ENCODE measurements at regions not wholly inside any gene's neighbourhood (a gene's known extent, or its start where the extent isn't known, plus 50 kb on each side); places are given as distances from the start of the nearest gene placed in this dataset.

DNA sequence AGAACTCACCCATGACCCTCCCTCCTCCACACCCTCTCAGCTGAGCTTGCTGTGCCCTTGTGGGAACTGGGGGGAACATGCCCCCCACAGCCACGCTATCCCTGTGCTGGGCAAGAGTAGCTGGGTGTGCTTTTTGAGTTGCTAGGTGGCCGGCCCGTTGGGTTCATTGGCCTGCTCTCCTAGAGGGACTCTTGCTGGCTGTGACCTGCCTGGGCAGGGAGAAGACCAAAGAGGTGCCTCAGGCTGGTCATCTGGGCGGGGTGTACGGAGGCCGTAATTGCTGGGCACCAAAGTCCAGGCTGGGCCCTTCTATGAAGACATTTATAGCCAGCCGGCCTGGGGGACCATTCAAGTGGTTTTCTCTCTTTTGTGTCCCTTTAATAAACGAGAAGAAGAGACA, 138.3 kb upstream of the ZBTB40 start:
- no peak overlapping the region for H2AFZ ChIP-seq (ENCODE audit: low read depth, low read length)
- no peak overlapping the region for H3K4ac ChIP-seq (ENCODE audit: low read depth in 1 of 2, low read length in 2 of 2)
- H2BK12ac ChIP-seq (ENCODE audit: low read length in 2 of 2) = no peak overlapping the region
- DNase-seq = no peak
- no peaks in the 10 kb centered on the region for H3K36me3 ChIP-seq (ENCODE audit: control insufficient read depth in 1 of 2, insufficient read depth in 2 of 2, low read depth in 1 of 2, low read length in 2 of 2)
- no peak overlapping the region for H3K14ac ChIP-seq (ENCODE audit: low read length in 2 of 2)
- no peak overlapping the region for H3K4me2 ChIP-seq (ENCODE audit: low read length, poor library complexity, severe bottlenecking)
- H3K23ac ChIP-seq (ENCODE audit: low read length in 2 of 2) = no peak overlapping the region
- H3K18ac ChIP-seq (ENCODE audit: low read depth in 1 of 2, low read length in 2 of 2) = no peak overlapping the region
- H3K9ac ChIP-seq (ENCODE audit: low read length) = no peak overlapping the region
- H2BK120ac ChIP-seq (ENCODE audit: low read depth, low read length) = no peak overlapping the region
- no peak overlapping the region for H2AK5ac ChIP-seq (ENCODE audit: low read length, severe bottlenecking)
- H3K4me3 ChIP-seq (ENCODE audit: insufficient read depth in 1 of 2, low read depth in 1 of 2, low read length in 2 of 2) = no peak overlapping the region
- no peaks in the 10 kb centered on the region for H3K4me1 ChIP-seq (ENCODE audit: control insufficient read depth, insufficient read depth, low read depth, low read length)
- no peak overlapping the region for H4K8ac ChIP-seq (ENCODE audit: low read length)
- H3K27ac ChIP-seq (ENCODE audit: low read length, poor library complexity, severe bottlenecking) = no peak overlapping the region
- H2BK5ac ChIP-seq (ENCODE audit: low read depth, low read length, poor library complexity, severe bottlenecking) = no peak overlapping the region
- peaks cover 29 to 49% of the 10 kb centered on the region in 2 experiments for H3K27me3 ChIP-seq (ENCODE audit: control insufficient read depth in 1 of 2, insufficient read depth in 1 of 2, low read length in 2 of 2)
- no peak overlapping the region for H2BK15ac ChIP-seq (ENCODE audit: low read depth, poor library complexity, severe bottlenecking)
- peak overlapping the region; percentile 18 for H4K91ac ChIP-seq (ENCODE audit: low read length)
- no peaks in the 10 kb centered on the region for H3K79me1 ChIP-seq (replicated peaks; ENCODE audit: low read length, poor library complexity, severe bottlenecking)
- H3K9me3 ChIP-seq (ENCODE audit: control insufficient read depth, low read length) = no peaks in the 10 kb centered on the region
- WGBS = 85% methylated on average over 8 of the region's 8 CpGs

DNA sequence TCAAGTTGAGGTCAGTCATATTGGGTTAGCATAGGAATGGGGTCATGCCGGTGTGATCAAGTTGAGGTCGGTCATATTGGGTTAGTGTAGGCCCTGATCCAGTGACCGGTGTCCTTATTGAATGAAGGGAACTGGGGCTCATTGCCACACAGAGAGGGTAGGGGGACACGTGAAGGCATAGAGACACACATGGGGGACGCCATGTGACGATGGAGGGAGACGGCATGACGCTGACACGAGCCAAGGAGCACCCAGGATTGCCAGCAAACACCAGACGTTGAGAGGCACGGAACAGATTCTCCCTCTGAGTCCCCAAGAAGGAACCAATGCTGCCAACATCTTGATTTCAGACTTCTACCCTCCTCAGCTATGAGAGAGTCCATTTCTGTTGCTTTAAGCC, 136.9 kb upstream of the ZBTB40 start:
- Histone ChIP-seq H2AFZ (ENCODE audit: low read depth, low read length) (no peak overlapping the region), H4K8ac (ENCODE audit: low read length) (no peak overlapping the region)
- WGBS = 84% methylated on average over 11 of the region's 11 CpGs

DNA sequence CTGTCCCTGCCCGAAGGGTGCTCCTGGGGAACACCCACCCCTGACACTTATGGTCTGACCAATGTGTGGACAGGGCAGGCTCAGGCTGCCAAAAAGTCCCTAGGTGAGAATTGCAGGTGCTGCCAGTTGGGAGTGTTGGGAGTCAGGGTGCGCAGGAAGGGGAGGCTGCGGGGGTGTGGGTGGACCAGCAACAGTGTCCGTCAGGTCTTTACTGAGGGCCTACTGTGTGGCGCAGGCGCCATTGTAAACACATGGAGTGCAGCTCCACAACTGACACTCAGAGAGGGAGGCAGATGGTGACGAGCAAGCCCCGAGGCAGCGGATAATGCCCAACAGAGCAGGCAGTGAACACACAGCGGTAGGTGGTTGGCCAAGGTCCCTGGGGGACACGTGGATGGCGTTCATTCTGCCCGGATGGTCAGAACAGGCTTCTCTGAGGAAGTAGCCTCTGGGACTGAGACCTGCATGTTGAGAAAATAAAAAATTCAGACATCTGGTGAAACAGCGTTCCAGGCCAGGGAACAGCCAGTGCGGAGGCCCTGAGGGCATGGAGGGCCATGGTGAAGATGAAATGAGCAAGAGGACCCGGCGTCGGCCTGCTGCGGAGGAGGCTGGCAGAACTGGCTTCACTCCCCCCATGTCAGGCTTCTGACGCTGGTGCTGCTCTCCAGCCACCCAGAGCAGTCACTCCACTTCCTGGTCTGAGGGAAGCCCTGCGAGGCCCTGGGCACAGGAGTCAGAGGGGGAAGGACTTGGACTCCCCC, 136.2 kb upstream of the ZBTB40 start:
- Histone ChIP-seq H3K4me1 (ENCODE audit: control insufficient read depth, insufficient read depth, low read depth, low read length) (peaks cover 2% of the 10 kb centered on the region), H4K91ac (ENCODE audit: low read length) (no peak overlapping the region), H3K79me1 (replicated peaks; ENCODE audit: low read length, poor library complexity, severe bottlenecking) (no peaks in the 10 kb centered on the region), H2AK5ac (ENCODE audit: low read length, severe bottlenecking) (no peak overlapping the region), H4K8ac (ENCODE audit: low read length) (no peak overlapping the region), H3K14ac (ENCODE audit: low read length in 2 of 2) (no peak overlapping the region), H3K4me2 (ENCODE audit: low read length, poor library complexity, severe bottlenecking) (no peak overlapping the region), H3K27me3 (ENCODE audit: control insufficient read depth in 1 of 2, insufficient read depth in 1 of 2, low read length in 2 of 2) (peaks cover 34 to 53% of the 10 kb centered on the region in 2 experiments), H3K9me3 (ENCODE audit: control insufficient read depth, low read length) (no peaks in the 10 kb centered on the region), H2AFZ (ENCODE audit: low read depth, low read length) (no peak overlapping the region), H3K4ac (ENCODE audit: low read depth in 1 of 2, low read length in 2 of 2) (no peak overlapping the region), H3K18ac (ENCODE audit: low read depth in 1 of 2, low read length in 2 of 2) (no peak overlapping the region), H2BK5ac (ENCODE audit: low read depth, low read length, poor library complexity, severe bottlenecking) (no peak overlapping the region), H2BK12ac (ENCODE audit: low read length in 2 of 2) (no peak overlapping the region), H3K9ac (ENCODE audit: low read length) (no peak overlapping the region), H3K4me3 (ENCODE audit: insufficient read depth in 1 of 2, low read depth in 1 of 2, low read length in 2 of 2) (no peak overlapping the region), H3K27ac (ENCODE audit: low read length, poor library complexity, severe bottlenecking) (no peak overlapping the region), H2BK15ac (ENCODE audit: low read depth, poor library complexity, severe bottlenecking) (no peak overlapping the region), H2BK120ac (ENCODE audit: low read depth, low read length) (no peak overlapping the region), H3K23ac (ENCODE audit: low read length in 2 of 2) (no peak overlapping the region), H3K36me3 (ENCODE audit: control insufficient read depth in 1 of 2, insufficient read depth in 2 of 2, low read depth in 1 of 2, low read length in 2 of 2) (no peaks in the 10 kb centered on the region)
- WGBS = 87% methylated on average over 21 of the region's 21 CpGs
- DNase-seq = no peak

More for the DNA sequence above, 136.9 kb upstream of the ZBTB40 start:
- Histone ChIP-seq H2BK120ac (ENCODE audit: low read depth, low read length) (no peak overlapping the region), H2BK5ac (ENCODE audit: low read depth, low read length, poor library complexity, severe bottlenecking) (no peak overlapping the region), H3K27me3 (ENCODE audit: control insufficient read depth in 1 of 2, insufficient read depth in 1 of 2, low read length in 2 of 2) (peaks cover 34 to 54% of the 10 kb centered on the region in 2 experiments), H3K9me3 (ENCODE audit: control insufficient read depth, low read length) (no peaks in the 10 kb centered on the region), H3K23ac (ENCODE audit: low read length in 2 of 2) (no peak overlapping the region), H2AK5ac (ENCODE audit: low read length, severe bottlenecking) (no peak overlapping the region), H3K14ac (ENCODE audit: low read length in 2 of 2) (no peak overlapping the region), H2BK15ac (ENCODE audit: low read depth, poor library complexity, severe bottlenecking) (no peak overlapping the region), H3K36me3 (ENCODE audit: control insufficient read depth in 1 of 2, insufficient read depth in 2 of 2, low read depth in 1 of 2, low read length in 2 of 2) (no peaks in the 10 kb centered on the region), H3K4me1 (ENCODE audit: control insufficient read depth, insufficient read depth, low read depth, low read length) (peaks cover 2% of the 10 kb centered on the region), H3K4me3 (ENCODE audit: insufficient read depth in 1 of 2, low read depth in 1 of 2, low read length in 2 of 2) (no peak overlapping the region), H3K4me2 (ENCODE audit: low read length, poor library complexity, severe bottlenecking) (no peak overlapping the region), H3K18ac (ENCODE audit: low read depth in 1 of 2, low read length in 2 of 2) (no peak overlapping the region), H3K79me1 (replicated peaks; ENCODE audit: low read length, poor library complexity, severe bottlenecking) (no peaks in the 10 kb centered on the region), H3K4ac (ENCODE audit: low read depth in 1 of 2, low read length in 2 of 2) (no peak overlapping the region), H3K9ac (ENCODE audit: low read length) (no peak overlapping the region), H2BK12ac (ENCODE audit: low read length in 2 of 2) (no peak overlapping the region), H4K91ac (ENCODE audit: low read length) (no peak overlapping the region), H3K27ac (ENCODE audit: low read length, poor library complexity, severe bottlenecking) (no peak overlapping the region)
- no peak for DNase-seq

DNA sequence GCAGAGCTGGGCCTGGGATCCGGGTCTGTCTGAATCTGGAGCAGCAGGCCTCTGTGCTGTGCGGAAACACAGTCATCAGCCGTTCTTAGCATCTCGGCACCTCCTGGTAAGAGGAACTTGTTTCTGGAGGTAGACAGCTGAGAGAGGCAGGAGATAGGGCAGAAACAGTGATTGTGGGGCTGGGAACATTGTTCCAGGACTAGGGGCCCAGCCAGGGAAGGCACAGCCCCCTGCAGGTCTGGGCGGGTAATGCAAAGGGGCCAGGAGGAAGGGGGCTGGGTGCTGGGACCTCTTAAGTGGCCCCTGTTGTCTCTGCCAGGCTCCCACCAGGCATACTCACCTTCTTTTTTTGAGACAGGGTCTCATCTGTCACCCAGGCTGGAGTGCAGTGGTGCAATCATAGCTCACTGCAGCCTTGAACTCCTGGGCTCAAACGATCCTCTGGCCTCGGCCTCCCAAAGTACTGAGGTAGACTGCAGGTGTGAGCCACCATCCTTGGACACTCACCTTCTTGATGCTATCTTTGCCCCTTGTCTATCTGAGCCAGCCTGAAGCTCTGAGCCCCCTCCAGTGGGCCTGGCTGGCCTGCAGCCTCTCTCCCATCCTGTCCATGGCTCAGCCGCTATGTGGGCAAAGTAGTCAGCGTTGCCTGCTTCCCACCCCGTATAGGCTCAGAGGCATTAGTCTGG, 134.3 kb upstream of the ZBTB40 start:
- H3K14ac ChIP-seq (ENCODE audit: low read length in 2 of 2) = no peak overlapping the region
- peaks cover 49 to 66% of the 10 kb centered on the region in 2 experiments for H3K27me3 ChIP-seq (ENCODE audit: control insufficient read depth in 1 of 2, insufficient read depth in 1 of 2, low read length in 2 of 2)
- no peak overlapping the region for H3K4me3 ChIP-seq (ENCODE audit: insufficient read depth in 1 of 2, low read depth in 1 of 2, low read length in 2 of 2)
- no peak overlapping the region for H3K18ac ChIP-seq (ENCODE audit: low read depth in 1 of 2, low read length in 2 of 2)
- peaks cover 2% of the 10 kb centered on the region for H3K4me1 ChIP-seq (ENCODE audit: control insufficient read depth, insufficient read depth, low read depth, low read length)
- DNase-seq = peak; percentile 25
- WGBS = 79% methylated on average over 10 of the region's 10 CpGs
- H3K27ac ChIP-seq (ENCODE audit: low read length, poor library complexity, severe bottlenecking) = no peak overlapping the region
- no peak overlapping the region for H3K4me2 ChIP-seq (ENCODE audit: low read length, poor library complexity, severe bottlenecking)
- H2BK15ac ChIP-seq (ENCODE audit: low read depth, poor library complexity, severe bottlenecking) = no peak overlapping the region
- H3K9me3 ChIP-seq (ENCODE audit: control insufficient read depth, low read length) = peaks cover 3% of the 10 kb centered on the region
- H3K4ac ChIP-seq (ENCODE audit: low read depth in 1 of 2, low read length in 2 of 2) = no peak overlapping the region
- H3K79me1 ChIP-seq (replicated peaks; ENCODE audit: low read length, poor library complexity, severe bottlenecking) = no peaks in the 10 kb centered on the region
- H3K23ac ChIP-seq (ENCODE audit: low read length in 2 of 2) = no peak overlapping the region
- H4K8ac ChIP-seq (ENCODE audit: low read length) = no peak overlapping the region
- H2BK12ac ChIP-seq (ENCODE audit: low read length in 2 of 2) = no peak overlapping the region
- H3K36me3 ChIP-seq (ENCODE audit: control insufficient read depth in 1 of 2, insufficient read depth in 2 of 2, low read depth in 1 of 2, low read length in 2 of 2) = no peaks in the 10 kb centered on the region
- no peak overlapping the region for H2AK5ac ChIP-seq (ENCODE audit: low read length, severe bottlenecking)
- H3K9ac ChIP-seq (ENCODE audit: low read length) = no peak overlapping the region
- H2BK120ac ChIP-seq (ENCODE audit: low read depth, low read length) = no peak overlapping the region
- H4K91ac ChIP-seq (ENCODE audit: low read length) = no peak overlapping the region
- H2BK5ac ChIP-seq (ENCODE audit: low read depth, low read length, poor library complexity, severe bottlenecking) = no peak overlapping the region
- no peak overlapping the region for H2AFZ ChIP-seq (ENCODE audit: low read depth, low read length)

Measured in mesenchymal stem cell (in vitro differentiated cells and primary cell).